GM19239 (cell line): ENCODE measurements at regions not wholly inside any gene's neighbourhood (a gene's known extent, or its start where the extent isn't known, plus 50 kb on each side); places are given as distances from the start of the nearest gene placed in this dataset.

ENCODE experiments used
- DNase-seq: peaks from one replicate; pipeline ENCODE4 v3.0.0; 2011; ENCODE audit warnings: low spot score; ENCODE audit not compliant: insufficient read length
- FAIRE-seq: peaks from 2 replicates; lab custom pipeline; 2011; peaks lifted over from hg19 to GRCh38; lab: Jason Lieb, UNC

- FAIRE-seq (no peak), DNase-seq (no peak)
Measured at GRCh38 chr5:104998572-104998971, 1436.0 kb upstream of the NUDT12 start.

DNA sequence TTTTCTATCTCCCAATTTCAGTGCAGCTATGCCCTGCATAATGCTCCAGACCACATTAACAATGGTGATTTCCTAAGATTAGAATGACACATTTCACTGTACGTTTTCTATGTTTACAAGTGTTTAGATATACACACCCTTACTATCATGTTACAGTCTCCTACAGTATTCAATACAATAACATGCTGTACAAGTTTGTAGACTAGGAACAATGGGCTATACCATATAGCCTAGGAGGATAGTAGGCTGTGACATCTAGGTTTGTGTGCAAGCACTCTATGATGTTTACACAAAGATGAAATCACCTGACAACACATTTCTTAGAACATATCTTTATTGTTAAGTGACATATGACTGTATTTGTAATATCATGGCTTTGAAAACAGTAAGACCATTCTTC, 1435.6 kb upstream of the NUDT12 start:
- FAIRE-seq (no peak), DNase-seq (no peak)

DNA sequence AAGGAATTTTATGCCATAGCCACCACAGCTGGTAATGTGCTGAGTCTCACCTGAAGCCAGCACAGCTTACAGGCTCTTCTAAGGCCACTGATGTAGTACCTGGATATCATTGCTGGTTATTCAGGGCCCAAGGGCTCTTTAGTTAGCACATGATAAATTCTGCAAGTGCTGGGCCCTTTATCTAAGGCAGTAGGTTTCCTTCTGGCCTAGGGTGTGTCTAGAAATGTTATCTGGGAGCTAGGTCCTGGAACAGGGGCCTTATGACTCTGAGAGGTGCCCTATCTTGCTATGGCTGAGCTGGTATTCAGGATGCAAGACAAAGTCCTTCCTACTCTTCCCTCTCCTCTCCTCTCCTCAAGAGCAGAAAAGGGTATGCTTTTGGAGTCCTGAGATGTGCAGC, 1424.5 kb upstream of the NUDT12 start:
- no peak for DNase-seq
- FAIRE-seq, result no peak

DNA sequence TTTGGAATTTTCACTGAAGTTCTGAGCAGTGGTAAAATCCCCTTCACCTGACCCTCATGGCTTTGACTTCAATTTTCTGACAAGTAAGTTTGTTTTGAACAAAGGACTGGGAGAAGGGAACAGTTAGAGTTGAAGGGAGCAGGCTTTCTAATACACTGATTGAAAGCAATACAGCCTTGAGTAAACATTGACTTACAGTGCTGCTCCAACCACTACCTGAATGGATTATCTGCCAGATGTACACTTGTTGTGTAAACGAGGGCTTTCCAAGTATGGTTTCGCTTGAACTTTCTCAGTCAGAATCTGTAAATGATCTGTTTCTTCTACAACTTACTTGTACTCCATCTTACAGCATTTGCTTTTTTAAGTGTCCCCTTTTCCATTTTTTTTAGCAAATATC, 1414.9 kb upstream of the NUDT12 start:
- FAIRE-seq, result no peak
- DNase-seq, result no peak

DNA sequence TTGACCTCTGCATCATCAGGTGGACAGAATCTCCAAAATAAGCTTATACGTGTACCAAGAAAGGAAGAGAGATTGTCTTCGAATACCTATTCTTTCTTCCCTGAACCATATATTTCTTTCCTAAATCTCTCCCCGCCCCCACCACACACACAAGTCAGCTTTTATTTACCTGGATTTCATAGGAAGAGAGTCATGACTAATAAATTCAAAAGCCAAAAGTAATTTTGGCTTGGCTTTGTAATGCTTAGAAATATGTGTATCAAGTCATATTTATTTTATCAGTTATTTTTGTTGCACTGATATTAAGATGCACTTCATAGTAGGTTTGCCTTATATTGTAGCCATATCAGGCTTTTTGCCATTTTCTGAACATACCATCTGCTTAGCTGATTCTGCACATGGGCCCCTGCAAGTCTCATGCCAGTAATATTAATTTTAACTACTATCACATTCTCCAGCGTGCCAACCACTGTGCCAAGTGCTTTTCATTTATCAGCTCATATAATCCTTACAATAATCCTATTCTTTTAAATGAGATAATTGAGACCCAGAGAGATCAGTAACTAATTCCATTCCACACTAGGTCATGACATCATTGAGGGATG, 1405.3 kb upstream of the NUDT12 start:
- FAIRE-seq (no peak), DNase-seq (no peak)

- DNase-seq (no peak), FAIRE-seq (no peak)
Measured at GRCh38 chr5:104965006-104965405, 1402.4 kb upstream of the NUDT12 start.

DNA sequence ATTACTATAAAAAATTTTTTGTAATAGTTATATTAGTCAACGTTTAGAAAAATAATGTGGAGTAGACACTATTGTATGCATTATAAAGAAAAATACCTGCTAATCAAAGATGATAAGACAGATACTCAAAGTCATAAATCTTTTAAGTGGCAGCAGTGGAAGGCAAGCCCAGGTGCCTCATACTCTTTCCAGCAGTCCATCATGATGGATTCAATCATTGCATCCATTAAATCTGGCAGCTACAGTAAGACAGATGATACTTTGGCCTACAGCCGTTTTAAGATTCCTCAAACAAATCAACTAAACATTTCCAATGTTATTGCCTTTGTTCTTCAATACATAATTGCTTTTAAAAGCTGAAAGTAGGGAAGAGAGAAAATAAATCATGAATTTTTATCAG, 1392.9 kb upstream of the NUDT12 start:
- FAIRE-seq (no peak), DNase-seq (no peak)

DNA sequence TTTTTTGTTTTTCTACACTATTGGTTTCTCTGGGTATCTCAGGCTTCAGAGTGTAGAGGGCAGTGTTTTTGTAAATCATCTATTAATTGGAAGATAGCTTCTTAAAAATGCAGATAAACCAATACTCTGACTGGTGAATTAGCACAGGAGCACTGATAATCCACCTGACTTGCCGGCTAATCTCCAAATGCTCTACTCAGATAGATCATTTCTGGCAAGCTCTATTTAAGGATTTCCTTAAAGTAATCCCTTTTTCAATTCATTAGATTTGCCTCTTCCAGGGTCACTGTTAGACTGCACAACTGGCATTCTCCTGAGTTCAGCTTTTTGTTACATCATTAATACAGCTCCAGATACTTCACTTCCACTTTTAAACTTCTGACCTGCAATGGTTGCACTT, 1390.3 kb upstream of the NUDT12 start:
- no peak for FAIRE-seq
- no peak for DNase-seq

- no peak for DNase-seq
- no peak for FAIRE-seq
Measured at GRCh38 chr5:104951829-104952228, 1389.2 kb upstream of the NUDT12 start.

- FAIRE-seq, result no peak
Measured at GRCh38 chr5:104947076-104947475, 1384.5 kb upstream of the NUDT12 start.

GRCh38 chr5:104942735-104943134, 1380.1 kb upstream of the NUDT12 start:
- FAIRE-seq (no peak), DNase-seq (no peak)

More at GRCh38 chr5:104947076-104947475, 1384.5 kb upstream of the NUDT12 start:
- no peak for DNase-seq

DNA sequence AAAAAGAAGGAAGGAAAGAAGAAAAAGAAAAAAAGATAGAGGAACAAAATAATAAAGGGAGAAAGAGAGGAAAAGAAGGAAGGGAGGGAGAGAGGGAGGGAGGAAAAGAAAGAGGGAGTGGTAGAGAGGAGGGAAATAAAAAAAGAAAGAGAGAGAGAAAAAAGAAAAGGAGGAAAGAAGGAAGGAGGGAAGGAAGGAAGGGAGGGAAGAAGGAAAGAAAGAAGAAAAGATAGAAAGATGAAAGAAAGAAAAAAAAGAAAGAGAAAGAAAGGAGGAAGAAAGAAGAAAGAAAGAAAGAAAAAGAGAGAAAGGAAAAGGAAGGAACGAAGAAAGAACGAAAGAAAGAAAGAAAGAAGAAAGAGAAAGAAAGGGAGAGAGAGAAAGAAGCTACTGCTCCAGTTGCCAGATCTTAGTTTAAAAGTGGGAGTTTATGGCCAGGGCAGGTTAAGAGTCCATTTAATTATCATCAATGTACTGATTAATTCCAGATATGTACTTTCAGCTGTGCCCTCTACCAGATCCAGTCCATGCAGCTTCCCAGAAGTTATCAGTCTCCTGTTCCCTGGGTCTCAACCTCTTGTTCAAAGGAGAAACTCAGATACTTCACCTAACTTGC, 1378.5 kb upstream of the NUDT12 start:
- FAIRE-seq (no peak), DNase-seq (no peak)

DNA sequence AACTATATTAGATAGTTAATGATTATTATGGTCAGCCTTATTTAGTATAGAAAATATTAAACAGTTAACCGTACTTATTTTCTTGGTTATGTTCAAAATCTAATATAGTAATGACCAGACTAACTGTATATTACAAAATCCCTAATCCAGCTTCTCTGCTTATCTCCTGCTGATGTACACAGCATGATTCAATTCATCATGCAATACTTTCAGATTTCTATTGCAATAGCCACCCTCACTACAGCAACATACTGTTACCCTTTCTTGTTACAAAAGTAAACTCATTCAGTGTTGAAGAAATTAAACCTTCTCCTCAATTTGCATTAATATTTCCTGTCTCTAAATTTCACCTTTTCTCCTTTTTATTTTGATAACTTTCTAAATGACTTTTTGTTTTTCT, 1375.0 kb upstream of the NUDT12 start:
- DNase-seq (no peak), FAIRE-seq (no peak)

DNA sequence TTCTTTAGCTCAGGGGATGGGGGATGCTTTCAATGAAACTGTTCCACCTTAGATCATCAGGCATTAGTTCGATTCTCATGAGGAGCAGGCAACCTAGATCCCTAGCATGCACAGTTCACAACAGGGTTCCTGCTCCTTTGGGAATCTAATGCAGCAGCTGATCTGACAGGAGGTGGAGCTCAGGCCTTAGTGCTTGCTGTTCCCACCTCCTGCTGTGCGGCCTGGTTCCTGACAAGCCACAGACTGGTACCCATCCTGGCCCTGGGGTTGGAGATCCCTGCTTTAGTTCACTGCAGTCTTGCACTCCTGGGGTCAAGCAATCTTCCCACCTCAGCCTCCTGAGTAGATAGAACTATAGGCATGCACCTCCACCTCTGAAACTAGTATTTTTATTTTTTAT, 1369.8 kb upstream of the NUDT12 start:
- DNase-seq (no peak), FAIRE-seq (no peak)

- FAIRE-seq (no peak), DNase-seq (no peak)
Measured at GRCh38 chr5:104928906-104929520, 1366.4 kb upstream of the NUDT12 start.

DNA sequence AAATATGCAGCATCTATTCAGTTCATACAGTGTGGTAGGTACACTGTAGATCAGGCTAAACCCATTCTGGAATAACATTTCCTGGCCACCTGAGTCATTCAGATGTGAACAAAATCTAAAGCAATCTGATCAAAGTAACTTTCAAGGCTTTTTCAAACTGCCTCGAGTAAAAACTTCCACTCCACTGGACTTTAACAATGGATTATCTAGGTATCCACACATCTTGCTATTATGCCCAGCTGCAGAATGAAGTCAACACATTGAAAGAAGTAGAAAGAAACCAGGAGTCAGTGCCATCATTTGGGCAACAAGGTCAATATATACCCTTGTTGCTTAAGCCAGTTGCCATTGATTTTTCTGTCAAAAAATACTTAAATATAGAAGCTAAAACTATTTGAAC, 1352.6 kb upstream of the NUDT12 start:
- FAIRE-seq (no peak), DNase-seq (no peak)

GRCh38 chr5:104914536-104915070, 1352.0 kb upstream of the NUDT12 start:
- no peak for FAIRE-seq

DNA sequence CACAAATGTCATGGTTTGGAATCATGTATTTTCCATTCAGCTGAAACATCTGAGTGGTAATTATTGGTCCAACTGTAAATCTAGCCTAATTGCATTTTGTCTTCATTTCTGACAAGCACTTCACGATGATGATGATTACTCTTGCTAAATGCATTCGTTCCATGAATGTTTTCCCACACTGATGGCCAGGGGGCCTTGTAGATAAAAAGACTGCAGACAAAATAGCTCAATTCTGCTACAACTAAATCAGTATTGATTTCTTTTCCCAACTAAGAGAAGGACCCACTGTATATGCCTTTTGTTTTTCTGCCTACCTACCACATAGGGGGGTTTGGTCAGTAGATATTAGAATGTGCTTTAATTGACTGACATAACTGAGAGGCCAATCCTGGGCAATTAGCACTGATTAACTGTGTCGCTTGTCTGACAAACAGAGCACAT, 1351.3 kb upstream of the NUDT12 start:
- DNase-seq, result no peak
- FAIRE-seq, result no peak

More at GRCh38 chr5:104914536-104915070, 1352.0 kb upstream of the NUDT12 start:
- no peak for DNase-seq

- DNase-seq (no peak), FAIRE-seq (no peak)
Measured at GRCh38 chr5:104909803-104910202, 1347.2 kb upstream of the NUDT12 start.

GRCh38 chr5:104904561-104904960, 1342.0 kb upstream of the NUDT12 start:
- FAIRE-seq (no peak), DNase-seq (no peak)

DNA sequence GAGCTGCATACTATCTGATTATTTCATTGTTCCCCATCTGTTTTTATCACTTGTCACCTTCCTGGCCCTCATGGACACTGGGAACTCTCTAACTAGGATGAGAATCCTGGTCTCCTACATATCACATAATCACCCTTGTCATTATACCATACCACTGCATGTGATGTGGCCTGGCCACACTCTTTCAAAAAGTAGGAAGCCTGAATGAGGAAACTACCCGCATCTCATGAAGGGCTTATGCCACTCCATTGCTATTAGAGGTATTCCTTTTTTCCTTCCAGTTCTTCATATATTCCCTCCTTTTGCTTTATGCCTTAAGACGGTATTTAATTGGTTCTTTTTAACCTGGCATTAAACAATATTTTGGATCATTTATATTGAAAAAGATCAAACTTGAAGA, 1341.4 kb upstream of the NUDT12 start:
- no peak for FAIRE-seq

DNA sequence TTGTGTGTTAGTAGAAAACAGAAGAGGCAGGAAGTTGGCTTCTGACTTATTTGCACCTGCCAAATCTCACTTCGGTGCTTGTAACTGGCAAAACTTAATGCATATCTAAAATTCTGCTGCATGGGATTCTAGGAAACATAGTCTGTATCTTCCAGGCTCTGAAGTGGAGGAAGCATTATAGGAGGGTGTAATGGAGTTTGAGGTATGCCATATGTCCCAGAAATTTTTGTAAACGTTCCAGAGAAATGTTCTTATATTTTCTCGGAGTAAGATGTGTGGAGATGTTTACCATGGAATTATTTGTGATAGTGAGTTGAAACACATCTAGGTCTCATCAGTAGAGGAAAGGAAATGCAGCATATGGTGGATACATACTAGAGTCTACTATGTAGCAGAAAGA, 1329.0 kb upstream of the NUDT12 start:
- DNase-seq, result no peak
- FAIRE-seq, result no peak

More for the DNA sequence above, 1341.4 kb upstream of the NUDT12 start:
- no peak for DNase-seq
